Endothelial cell of umbilical vein (primary cell): ENCODE measurements at regions not wholly inside any gene's neighbourhood (a gene's known extent, or its start where the extent isn't known, plus 50 kb on each side); places are given as distances from the start of the nearest gene placed in this dataset.

Experiments
- BruUV-seq: library from RNA; stranded (reverse); fragments of 400-500 nt; replicated peaks from 2 replicates; lab custom pipeline; 2021; lab: Mats Ljungman, UMichigan
- CTCF ChIA-PET: fragments of 300-600, 350-600 bp; sonication (Branson Sonifier 250); formaldehyde crosslinking; loops from one replicate; lab custom pipeline; 2021; ENCODE audit warnings: antibody characterized with exemption, inconsistent platforms; lab: Charles Lee
- POLR2A ChIA-PET: fragments of 300-600, 350-600 bp; sonication (Branson Sonifier 250); formaldehyde crosslinking; loops from one replicate; lab custom pipeline; 2021; ENCODE audit warnings: antibody characterized with exemption, inconsistent platforms; lab: Charles Lee
- DNase-seq: peaks from one replicate; pipeline ENCODE4 v3.0.0-alpha.2; 2011; ENCODE audit warnings: low read depth, low spot score
- FAIRE-seq: peaks from 2 replicates; lab custom pipeline; 2011; peaks lifted over from hg19 to GRCh38; lab: Jason Lieb, UNC
- H2AFZ ChIP-seq: 2 replicates; pipeline ENCODE4 v1.6.0; 2012; ENCODE audit warnings: low read depth, low read length, control low read depth, inconsistent platforms
- H3K27ac ChIP-seq: 2 replicates; pipeline ENCODE4 v1.5.1; 2011; ENCODE audit warnings: low read depth, mild to moderate bottlenecking, control low read depth, low read length, moderate library complexity; ENCODE audit not compliant: insufficient read depth
- H3K27me3 ChIP-seq, 2 experiments: 2 replicates each; pipeline versions ENCODE4 v1.6.0 to v1.6.1; 2011; ENCODE audit warnings: low read length in 2 of 2, mixed read lengths in 1 of 2; ENCODE audit not compliant: control insufficient read depth in 2 of 2, insufficient read depth in 2 of 2
- H3K36me3 ChIP-seq, 2 experiments: 2 replicates in 1 of 2; 3 replicates in 1 of 2; pipeline ENCODE4 v1.5.1; 2011; ENCODE audit warnings: low read length in 2 of 2, mild to moderate bottlenecking in 1 of 2, moderate library complexity in 1 of 2; ENCODE audit not compliant: control insufficient read depth in 2 of 2, insufficient read depth in 2 of 2; ENCODE audit errors: extremely low read depth in 1 of 2
- H3K4me1 ChIP-seq: 3 replicates; pipeline ENCODE4 v1.5.1; 2011; ENCODE audit warnings: mild to moderate bottlenecking, low read length; ENCODE audit not compliant: control insufficient read depth, insufficient read depth; ENCODE audit errors: extremely low read depth
- H3K4me2 ChIP-seq: 2 replicates; pipeline ENCODE4 v1.6.1; 2011; ENCODE audit warnings: low read length, control low read depth, mixed read lengths; ENCODE audit not compliant: insufficient read depth
- H3K4me3 ChIP-seq, 3 experiments: fragments of 200-600 bp in 1 of 3; sonication (generic), shearing (Covaris generic) in 1 of 3; replicated peaks in 1 of 3; 2 replicates each; pipeline ENCODE4 v1.5.1; 2011 to 2016; ENCODE audit warnings: control low read depth in 3 of 3, low read length in 3 of 3, mild to moderate bottlenecking in 2 of 3, inconsistent platforms in 1 of 3, low read depth in 1 of 3, moderate library complexity in 1 of 3; ENCODE audit not compliant: insufficient read depth in 1 of 3
- H3K79me2 ChIP-seq: 2 replicates; pipeline ENCODE4 v1.6.0; 2012; ENCODE audit warnings: low read length, inconsistent platforms; ENCODE audit not compliant: control insufficient read depth, insufficient read depth
- H3K9ac ChIP-seq: replicated peaks from 2 replicates; pipeline ENCODE3; 2011; ENCODE audit warnings: low read length, control low read depth; ENCODE audit not compliant: insufficient read depth; ENCODE audit errors: extremely low read depth
- H3K9me1 ChIP-seq: replicated peaks from 3 replicates; pipeline ENCODE4 v1.6.0; 2011; ENCODE audit warnings: mild to moderate bottlenecking, low read length; ENCODE audit not compliant: control insufficient read depth, insufficient read depth; ENCODE audit errors: extremely low read depth
- H3K9me3 ChIP-seq: replicated peaks from 2 replicates; pipeline ENCODE4 v1.5.1; 2012; ENCODE audit warnings: low read length, inconsistent platforms; ENCODE audit not compliant: control insufficient read depth, insufficient read depth
- H4K20me1 ChIP-seq: replicated peaks from 2 replicates; pipeline ENCODE3; 2011; ENCODE audit warnings: mild to moderate bottlenecking, low read length; ENCODE audit not compliant: control insufficient read depth, insufficient read depth; ENCODE audit errors: extremely low read depth
- CTCF ChIP-seq, 2 donors: IDR thresholded peaks; 1 replicate in 1 of 2; 2 replicates in 1 of 2; pipeline ENCODE4 v1.5.1; 2011; ENCODE audit warnings: low read length in 2 of 2, mild to moderate bottlenecking in 2 of 2, moderate library complexity in 2 of 2, control low read depth in 1 of 2, inconsistent platforms in 1 of 2, low read depth in 1 of 2; ENCODE audit not compliant: insufficient read depth in 1 of 2; ENCODE audit errors: extremely low read depth in 1 of 2
- EZH2 ChIP-seq: IDR thresholded peaks from 2 replicates; pipeline ENCODE4 v1.6.1; 2012; ENCODE audit warnings: borderline replicate concordance, low read depth, mild to moderate bottlenecking, moderate library complexity, low read length, inconsistent platforms; ENCODE audit not compliant: severe bottlenecking
- FOS ChIP-seq: IDR thresholded peaks from 2 replicates; pipeline ENCODE4 v1.6.1; 2011; ENCODE audit warnings: mild to moderate bottlenecking, low read length, moderate library complexity, borderline replicate concordance; ENCODE audit not compliant: insufficient read depth
- GATA2 ChIP-seq: IDR thresholded peaks from 2 replicates; pipeline ENCODE4 v1.7.0; 2011; ENCODE audit warnings: low read depth, mild to moderate bottlenecking, moderate library complexity, mixed read lengths, low read length; ENCODE audit not compliant: insufficient read length, insufficient read depth
- JUN ChIP-seq: IDR thresholded peaks from 2 replicates; pipeline ENCODE4 v1.6.1; 2011; ENCODE audit warnings: borderline replicate concordance, low read depth; ENCODE audit not compliant: insufficient read length, insufficient read depth
- MYC ChIP-seq: IDR thresholded peaks from one replicate; pipeline ENCODE4 v1.6.1; 2011; ENCODE audit warnings: mild to moderate bottlenecking, low read depth, low read length
- POLR2A ChIP-seq: IDR thresholded peaks from 2 replicates; pipeline ENCODE4 v1.6.1; 2012; ENCODE audit warnings: low read depth, mild to moderate bottlenecking, control low read depth, low read length
- POLR2AphosphoS5 ChIP-seq: IDR thresholded peaks from 2 replicates; pipeline ENCODE4 v1.6.1; 2012; ENCODE audit warnings: low read depth, mild to moderate bottlenecking, control low read depth, low read length, moderate library complexity; ENCODE audit not compliant: insufficient read depth
- dilution Hi-C: fragments of 300-500 bp; cut with MboI; formaldehyde crosslinking; loops from one replicate; pipeline ENCODE4 v1.15.0; 2019; ENCODE audit warnings: low sequenced_read_pairs; ENCODE audit not compliant: extremely low pct_ligation_motif_present
- intact Hi-C: fragments of 100-400 bp; cut with micrococcal nuclease; formaldehyde crosslinking; loops from one replicate; pipeline ENCODE4 v1.10.0; 2022
- TF ChIP-seq, protein P1 (sequence below): IDR thresholded peaks from 2 replicates; pipeline ENCODE4 v1.6.1; 2011; ENCODE audit not compliant: insufficient read depth, insufficient read length

- H4K20me1 ChIP-seq = no peaks in the 10 kb centered on the region
- H3K4me2 ChIP-seq = no peak overlapping the region
- H3K36me3 ChIP-seq = no peaks in the 10 kb centered on the region
- H3K9me3 ChIP-seq = no peaks in the 10 kb centered on the region
- H3K4me1 ChIP-seq = peaks cover 18% of the 10 kb centered on the region
- H3K4me3 ChIP-seq = no peak overlapping the region
- ChIA-PET CTCF (interaction anchor here (0.8 to 1.3 kb wide), 7 partner anchors 9 to 218 kb away, joined by 3 to 4 read pairs (median 3); no protein-coding TSS in a partner anchor), POLR2A (interaction anchor here (0.6 to 2.6 kb wide), 5 partner anchors 19 to 218 kb away, joined by 3 to 10 read pairs (median 6); partner anchors contain the start of gene CITED2)
- BruUV-seq = no TSS peak
- peak overlapping the region; percentile 34 for H3K27ac ChIP-seq
- no peak overlapping the region for H3K9ac ChIP-seq
- dilution Hi-C loops (no loop called here), intact Hi-C loops (loop anchor here (2.0 to 5.0 kb wide), 3 partner anchors 177 to 1975 kb away; no protein-coding TSS in a partner anchor)
- H3K79me2 ChIP-seq = no peaks in the 10 kb centered on the region
- FAIRE-seq = no peak
- DNase-seq = peak; percentile 52
- peak; percentile 41 for TF ChIP-seq FOS
- TF ChIP-seq GATA2 = peak; percentile 79
- peak; percentile 54 for TF ChIP-seq JUN
- TF ChIP-seq POLR2AphosphoS5 = no peak
- TF ChIP-seq MYC = no peak
- TF ChIP-seq, protein P1, sequence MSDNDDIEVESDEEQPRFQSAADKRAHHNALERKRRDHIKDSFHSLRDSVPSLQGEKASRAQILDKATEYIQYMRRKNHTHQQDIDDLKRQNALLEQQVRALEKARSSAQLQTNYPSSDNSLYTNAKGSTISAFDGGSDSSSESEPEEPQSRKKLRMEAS = no peak
- TF ChIP-seq POLR2A = no peak
- TF ChIP-seq EZH2 = no peak
- no peak for TF ChIP-seq CTCF (IDR thresholded peaks at IDR 0.05; ENCODE audit: extremely low read depth in 1 of 2, insufficient read depth in 1 of 2, low read depth in 1 of 2, low read length in 2 of 2)
- H3K27me3 ChIP-seq = no peaks in the 10 kb centered on the region
- H2AFZ ChIP-seq = no peak overlapping the region
- H3K9me1 ChIP-seq = no peaks in the 10 kb centered on the region
Observed at GRCh38 chr6:139587469-139587868, 213.0 kb upstream of the CITED2 start.
